Glomerular endothelial cell (primary cell): ENCODE measurements at regions not wholly inside any gene's neighbourhood (a gene's known extent, or its start where the extent isn't known, plus 50 kb on each side); places are given as distances from the start of the nearest gene placed in this dataset.

Experiments
- DNase-seq: peaks from one replicate; pipeline ENCODE4 v3.0.0-alpha.2; 2011; ENCODE audit warnings: low read depth, low spot score; ENCODE audit errors: extremely low read depth

GRCh38 chr13:33509642-33510229 lies 224.2 kb upstream of the STARD13 start:
- DNase-seq = no peak

GRCh38 chr13:33510350-33510970 lies 224.9 kb upstream of the STARD13 start:
- DNase-seq = no peak

GRCh38 chr13:33512880-33513554 lies 227.5 kb upstream of the STARD13 start:
- DNase-seq = no peak

- no peak for DNase-seq
These were observed 228.8 kb upstream of the STARD13 start for GRCh38 chr13:33514362-33514761.

GRCh38 chr13:33515146-33515545 lies 229.6 kb upstream of the STARD13 start:
- DNase-seq = no peak

GRCh38 chr13:33518452-33518851 lies 232.9 kb upstream of the STARD13 start:
- DNase-seq = no peak

GRCh38 chr13:33519561-33520467 lies 234.3 kb upstream of the STARD13 start:
- DNase-seq = no peak

- no peak for DNase-seq
These were observed 234.9 kb upstream of the STARD13 start for GRCh38 chr13:33520468-33520839.

GRCh38 chr13:33524086-33524485 lies 238.5 kb upstream of the STARD13 start:
- no peak for DNase-seq

GRCh38 chr13:33525763-33526162 lies 240.2 kb upstream of the STARD13 start:
- no peak for DNase-seq

GRCh38 chr13:33526718-33527117 lies 241.2 kb upstream of the STARD13 start:
- DNase-seq = no peak

- DNase-seq = no peak
These were observed 243.3 kb upstream of the STARD13 start for GRCh38 chr13:33528896-33529295.

GRCh38 chr13:33531484-33531883 lies 245.9 kb upstream of the STARD13 start:
- no peak for DNase-seq

- no peak for DNase-seq
These were observed 249.5 kb upstream of the STARD13 start for GRCh38 chr13:33535061-33535460.

GRCh38 chr13:33536601-33537000 lies 251.0 kb upstream of the STARD13 start:
- DNase-seq = no peak

- no peak for DNase-seq
These were observed 251.5 kb upstream of the STARD13 start for GRCh38 chr13:33537026-33537425.

- DNase-seq = no peak
These were observed 252.1 kb upstream of the STARD13 start for GRCh38 chr13:33537676-33538075.

- DNase-seq = no peak
These were observed 255.9 kb upstream of the STARD13 start for GRCh38 chr13:33541456-33541855.

- DNase-seq = no peak
These were observed 256.4 kb upstream of the STARD13 start for GRCh38 chr13:33541962-33542308.

GRCh38 chr13:33542309-33543088 lies 256.9 kb upstream of the STARD13 start:
- peak; percentile 99 for DNase-seq

GRCh38 chr13:33543089-33543459 lies 257.5 kb upstream of the STARD13 start:
- DNase-seq = no peak
